ENCODE measurements at regions not wholly inside any gene's neighbourhood (a gene's known extent, or its start where the extent isn't known, plus 50 kb on each side); places are given as distances from the start of the nearest gene placed in this dataset.

DNA sequence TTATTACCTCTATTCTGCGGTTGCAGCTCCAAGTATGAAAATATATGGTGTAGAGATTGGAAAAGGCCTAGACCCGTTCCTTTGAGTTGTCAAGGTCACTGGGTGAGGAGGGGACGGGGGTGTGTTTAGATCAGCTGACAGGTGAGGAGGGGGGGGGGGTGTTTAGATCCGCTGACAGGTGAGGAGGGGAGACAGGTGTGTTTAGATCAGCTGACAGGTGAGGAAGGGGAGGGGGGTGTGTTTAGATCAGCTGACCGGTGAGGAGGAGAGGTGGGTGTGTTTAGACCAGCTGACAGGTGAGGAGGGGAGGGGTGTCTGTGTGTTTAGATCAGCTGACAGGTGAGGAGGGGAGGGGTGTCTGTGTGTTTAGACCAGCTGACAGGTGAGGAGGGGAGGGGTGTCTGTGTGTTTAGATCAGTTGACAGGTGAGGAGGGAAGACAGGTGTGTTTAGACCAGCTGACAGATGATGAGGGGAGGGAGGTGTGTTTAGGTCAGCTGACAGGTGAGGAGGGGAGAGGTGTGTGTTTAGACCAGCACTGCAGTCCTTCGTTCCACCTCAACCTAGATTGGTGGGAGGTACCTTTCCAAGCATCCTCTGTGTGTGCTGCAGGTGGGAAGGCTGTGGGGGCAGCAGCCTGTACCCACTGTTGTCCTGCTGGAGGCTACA is 655.0 kb upstream of the ADARB2 start:
- Mint-ChIP-seq H3K4me3 (no peak overlapping the region), H3K27ac (no peak overlapping the region), H3K4me1 (ENCODE audit: low read depth) (no peaks in the 10 kb centered on the region), H3K27me3 (ENCODE audit: insufficient read depth) (0 out of 2 replicates have a peak, but pooled peaks cover 1% of the 10 kb centered on the region), H3K36me3 (ENCODE audit: low read depth) (no peaks in the 10 kb centered on the region), H3K9me3 (peaks cover 37% of the 10 kb centered on the region)
- no peak for DNase-seq
- TF ChIP-seq CTCF (IDR thresholded peaks at IDR 0.05): no peak

GRCh38 chr10:2387672-2388071 is 650.3 kb upstream of the ADARB2 start:
- no peak for TF ChIP-seq CTCF (IDR thresholded peaks at IDR 0.05)
- no peaks in the 10 kb centered on the region for H3K4me1 Mint-ChIP-seq (ENCODE audit: low read depth)
- DNase-seq: no peak
- no peak overlapping the region for H3K4me3 Mint-ChIP-seq
- H3K27me3 Mint-ChIP-seq (ENCODE audit: insufficient read depth): no peaks in the 10 kb centered on the region; the same call in none of the 2 replicates
- H3K27ac Mint-ChIP-seq: no peak overlapping the region
- H3K36me3 Mint-ChIP-seq (ENCODE audit: low read depth): no peaks in the 10 kb centered on the region
- H3K9me3 Mint-ChIP-seq: peaks cover 49% of the 10 kb centered on the region

DNA sequence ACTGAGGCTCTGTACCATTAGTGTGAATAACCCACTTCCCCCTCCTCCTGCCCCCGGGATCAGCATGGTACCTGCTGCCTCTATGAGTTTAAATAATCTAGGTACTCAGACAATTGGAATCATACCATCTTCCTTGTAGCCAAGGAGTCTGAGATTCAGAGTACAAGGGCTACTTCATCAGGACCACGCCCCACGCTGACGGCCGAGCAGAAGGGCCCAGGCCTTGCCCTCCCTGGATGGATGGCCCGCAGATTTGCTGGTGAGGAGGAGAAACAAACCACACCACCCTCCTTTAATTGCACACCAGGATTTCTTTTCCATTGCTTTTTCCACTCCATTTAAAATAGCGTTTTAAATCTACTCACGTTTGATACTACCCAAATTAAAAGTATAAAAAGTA is 649.9 kb upstream of the ADARB2 start:
- H3K27ac Mint-ChIP-seq: no peak overlapping the region
- H3K27me3 Mint-ChIP-seq (ENCODE audit: insufficient read depth): no peaks in the 10 kb centered on the region; the same call in none of the 2 replicates
- no peak overlapping the region for H3K4me3 Mint-ChIP-seq
- no peak for DNase-seq
- peaks cover 46% of the 10 kb centered on the region for H3K9me3 Mint-ChIP-seq
- H3K36me3 Mint-ChIP-seq (ENCODE audit: low read depth): no peaks in the 10 kb centered on the region
- TF ChIP-seq CTCF (IDR thresholded peaks at IDR 0.05): no peak
- H3K4me1 Mint-ChIP-seq (ENCODE audit: low read depth): no peaks in the 10 kb centered on the region

GRCh38 chr10:2380218-2380617 is 642.9 kb upstream of the ADARB2 start:
- Mint-ChIP-seq H3K27ac (no peak overlapping the region), H3K36me3 (ENCODE audit: low read depth) (peaks cover 5% of the 10 kb centered on the region; the same call in 1 of the 2 replicates), H3K4me1 (ENCODE audit: low read depth) (no peaks in the 10 kb centered on the region), H3K9me3 (peaks cover 55% of the 10 kb centered on the region), H3K27me3 (ENCODE audit: insufficient read depth) (no peaks in the 10 kb centered on the region; the same call in none of the 2 replicates), H3K4me3 (no peak overlapping the region)
- no peak for TF ChIP-seq CTCF (IDR thresholded peaks at IDR 0.05)
- DNase-seq: no peak

DNA sequence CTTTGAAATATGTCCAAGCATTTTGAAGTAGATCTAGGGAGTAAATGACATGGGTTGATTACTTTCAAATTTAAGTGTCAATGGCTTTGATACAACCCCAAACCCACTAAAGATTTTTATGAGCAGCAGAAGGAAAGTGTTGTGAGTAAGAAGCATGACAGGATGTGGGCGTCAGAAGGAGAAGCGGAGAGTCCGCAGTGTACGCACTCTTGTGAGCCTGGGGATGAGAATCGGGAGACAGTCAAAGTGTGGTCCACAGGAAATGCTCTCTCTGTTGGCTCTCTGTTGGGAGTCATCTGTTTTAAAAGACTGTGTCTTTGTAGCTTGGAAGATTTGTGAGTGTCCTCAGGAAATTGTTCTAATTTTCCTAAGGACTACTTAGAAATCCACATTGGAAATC is 629.8 kb upstream of the ADARB2 start:
- TF ChIP-seq CTCF (IDR thresholded peaks at IDR 0.05): no peak
- no peak overlapping the region for H3K27ac Mint-ChIP-seq
- no peak overlapping the region for H3K4me3 Mint-ChIP-seq
- peaks cover 50% of the 10 kb centered on the region for H3K9me3 Mint-ChIP-seq
- no peaks in the 10 kb centered on the region for H3K4me1 Mint-ChIP-seq (ENCODE audit: low read depth)
- no peak for DNase-seq
- peaks cover 16% of the 10 kb centered on the region for H3K36me3 Mint-ChIP-seq (ENCODE audit: low read depth)
- H3K27me3 Mint-ChIP-seq (ENCODE audit: insufficient read depth): no peaks in the 10 kb centered on the region; the same call in 1 of the 2 replicates

Measured in HFFc6 (cell line).